GM21576 (cell line): ENCODE measurements at regions not wholly inside any gene's neighbourhood (a gene's known extent, or its start where the extent isn't known, plus 50 kb on each side); places are given as distances from the start of the nearest gene placed in this dataset.
A peak's percentile ranks its signal among the peaks of the same experiment; 100 is the strongest.

Experiments used
- ATAC-seq: cut with Tn5 transposase; IDR thresholded peaks from one replicate; pipeline ENCODE4 v1.9.1; 2021; ENCODE audit warnings: mild to moderate bottlenecking, moderate library complexity; ENCODE audit not compliant: unreplicated experiment

DNA sequence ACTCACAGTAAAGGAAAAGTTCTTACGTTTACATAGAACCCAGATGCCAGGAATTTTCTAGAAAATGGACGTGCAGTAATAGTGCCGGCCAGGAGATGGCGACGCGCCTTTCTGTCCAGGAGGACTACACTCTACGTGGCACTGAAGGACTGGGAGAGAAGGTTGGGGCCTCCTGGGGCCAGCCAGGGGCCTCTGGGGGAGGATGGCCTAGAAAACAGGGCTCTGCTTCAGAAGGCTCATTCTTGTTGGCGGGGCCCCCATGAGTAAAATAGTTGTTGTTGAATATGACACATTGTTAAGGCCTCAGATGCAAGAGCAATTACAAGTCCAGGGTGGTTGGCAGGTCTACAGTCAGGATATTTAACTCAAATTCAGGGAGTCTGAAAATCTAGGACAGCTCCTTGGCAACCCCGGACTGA lies 120.1 kb upstream of the MAX start:
- no peak for ATAC-seq

DNA sequence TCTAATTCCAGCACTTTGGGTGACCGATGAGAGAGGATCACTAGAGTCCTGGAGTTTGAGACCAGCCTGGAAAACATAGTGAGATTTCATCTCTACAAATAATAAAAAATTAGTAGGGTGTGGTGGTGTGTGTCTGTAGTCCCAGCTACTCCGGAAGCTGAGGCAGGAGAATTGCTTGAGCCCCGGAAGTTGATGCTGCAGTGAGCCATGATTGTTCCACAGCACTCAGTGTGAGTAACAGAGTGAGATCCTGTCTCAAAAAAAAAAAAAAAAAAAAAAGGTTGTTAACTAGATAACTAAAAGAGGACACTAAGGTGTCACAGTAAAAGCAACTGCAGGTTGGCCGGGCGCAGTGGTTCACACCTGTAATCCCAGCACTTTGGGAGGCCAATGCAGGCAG lies 121.3 kb upstream of the MAX start:
- ATAC-seq = no peak

DNA sequence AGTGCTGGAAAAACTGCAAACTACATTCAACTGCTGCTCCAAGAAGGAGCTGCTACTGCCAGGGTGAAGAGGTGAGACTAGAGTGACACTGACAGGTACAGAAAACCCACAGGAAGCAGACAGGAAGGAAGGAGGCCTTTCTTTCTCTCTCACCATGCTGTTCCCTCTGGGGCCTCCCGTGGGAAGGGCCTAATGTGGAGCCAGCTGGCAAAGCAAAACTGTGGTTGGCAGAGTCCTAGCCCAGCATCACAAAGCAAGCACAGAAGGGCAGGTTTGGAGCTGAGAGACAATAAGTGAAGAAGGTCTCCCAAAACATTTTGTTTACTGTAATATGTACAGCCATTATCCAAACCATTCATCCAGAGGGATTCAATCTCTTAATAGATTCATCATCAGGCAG lies 122.5 kb upstream of the MAX start:
- ATAC-seq = no peak

DNA sequence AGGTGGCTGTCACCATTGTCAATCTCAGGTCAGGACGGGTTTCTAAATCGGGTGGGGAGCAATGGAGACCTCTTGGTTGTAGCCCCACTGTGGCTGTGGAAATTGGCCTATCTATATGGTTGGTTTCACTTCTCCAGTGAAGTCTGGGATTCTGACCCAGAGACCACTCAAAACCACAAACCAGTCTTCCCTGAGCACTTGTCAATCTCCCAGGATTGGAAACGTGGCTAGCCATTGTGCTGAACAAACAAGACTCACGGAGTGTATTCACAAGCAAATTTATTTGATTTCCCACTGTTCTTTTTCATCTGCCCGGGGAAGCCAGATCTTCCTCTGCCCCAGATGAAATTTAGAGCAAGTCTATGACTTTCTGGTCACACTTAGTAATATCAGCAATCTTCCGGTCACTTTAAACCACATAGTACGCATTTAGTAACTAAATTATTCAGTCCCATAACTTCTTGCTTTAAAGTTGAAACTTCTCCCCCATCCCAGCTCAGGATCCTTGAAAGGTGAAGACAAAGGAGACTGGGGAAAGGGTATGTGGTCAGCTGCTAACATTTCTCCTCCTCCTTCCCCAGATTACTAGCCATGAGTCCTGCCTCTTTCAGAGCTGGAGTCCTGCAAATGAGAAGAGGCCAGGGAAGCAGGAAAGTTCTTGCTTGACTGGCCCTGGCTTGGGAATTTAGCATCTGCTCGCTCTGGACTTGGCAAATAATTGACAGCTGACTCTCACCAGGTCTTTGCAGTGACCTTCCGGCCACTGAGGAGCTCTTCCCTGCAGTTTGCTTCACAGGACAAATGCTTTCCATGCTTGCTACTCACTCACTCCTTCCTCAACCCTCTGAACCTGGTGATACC lies 123.2 kb upstream of the MAX start:
- ATAC-seq = no peak

DNA sequence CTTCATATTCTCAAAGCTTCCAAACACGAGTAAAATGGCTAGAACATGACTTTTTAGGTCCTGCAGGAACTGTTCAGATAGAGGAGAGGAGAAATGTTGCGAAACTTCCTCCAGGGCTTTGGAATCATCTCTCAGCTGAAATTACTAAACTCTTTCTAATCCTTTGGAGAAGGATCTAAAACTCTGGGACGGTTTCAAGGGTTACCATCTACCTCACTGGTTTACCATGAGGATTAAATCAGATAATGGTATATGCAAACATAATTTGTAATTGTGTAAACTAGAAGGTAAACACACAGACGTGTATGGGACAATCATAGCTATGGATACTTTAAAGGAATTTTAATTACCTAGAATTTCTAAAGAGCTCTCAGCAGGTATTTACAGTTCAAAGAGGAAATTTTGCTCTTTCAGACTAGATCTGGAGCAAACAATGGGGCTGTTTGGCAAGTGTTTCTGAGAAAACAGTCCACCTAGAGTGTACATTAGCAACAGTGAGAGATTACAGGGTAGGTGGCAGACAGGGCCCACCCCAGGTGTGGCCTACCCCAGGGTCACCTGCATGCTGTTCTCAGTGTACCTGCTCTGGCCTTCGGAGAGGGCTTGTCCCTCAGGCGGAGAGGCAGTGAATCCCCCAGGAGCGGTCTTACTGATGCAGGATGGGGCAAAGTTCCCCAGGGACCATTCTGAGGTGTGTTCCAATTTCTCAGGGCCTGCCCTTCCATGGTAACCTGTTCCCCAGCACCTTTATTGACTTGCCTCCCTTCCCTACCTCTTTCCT lies 124.7 kb upstream of the MAX start:
- ATAC-seq = no peak

DNA sequence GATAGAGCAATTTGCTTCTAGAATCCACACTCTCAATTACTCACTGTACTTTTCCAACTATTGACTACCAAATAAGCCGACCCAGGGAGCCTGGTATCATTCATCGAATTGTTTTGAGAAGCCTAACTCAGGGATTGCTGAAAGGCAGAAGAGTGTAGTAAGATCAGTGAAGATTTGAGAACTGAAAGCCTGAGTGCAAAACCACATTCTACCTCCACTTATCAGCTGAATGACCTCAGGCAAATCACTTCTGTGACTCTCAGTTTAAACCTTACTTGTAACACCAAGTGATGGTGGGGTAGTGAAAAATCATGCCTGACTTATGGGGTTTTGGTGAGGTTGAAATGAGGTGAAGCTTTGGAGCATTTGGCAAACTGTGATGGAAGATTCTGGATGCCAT lies 126.1 kb upstream of the MAX start:
- ATAC-seq = peak; percentile 81

DNA sequence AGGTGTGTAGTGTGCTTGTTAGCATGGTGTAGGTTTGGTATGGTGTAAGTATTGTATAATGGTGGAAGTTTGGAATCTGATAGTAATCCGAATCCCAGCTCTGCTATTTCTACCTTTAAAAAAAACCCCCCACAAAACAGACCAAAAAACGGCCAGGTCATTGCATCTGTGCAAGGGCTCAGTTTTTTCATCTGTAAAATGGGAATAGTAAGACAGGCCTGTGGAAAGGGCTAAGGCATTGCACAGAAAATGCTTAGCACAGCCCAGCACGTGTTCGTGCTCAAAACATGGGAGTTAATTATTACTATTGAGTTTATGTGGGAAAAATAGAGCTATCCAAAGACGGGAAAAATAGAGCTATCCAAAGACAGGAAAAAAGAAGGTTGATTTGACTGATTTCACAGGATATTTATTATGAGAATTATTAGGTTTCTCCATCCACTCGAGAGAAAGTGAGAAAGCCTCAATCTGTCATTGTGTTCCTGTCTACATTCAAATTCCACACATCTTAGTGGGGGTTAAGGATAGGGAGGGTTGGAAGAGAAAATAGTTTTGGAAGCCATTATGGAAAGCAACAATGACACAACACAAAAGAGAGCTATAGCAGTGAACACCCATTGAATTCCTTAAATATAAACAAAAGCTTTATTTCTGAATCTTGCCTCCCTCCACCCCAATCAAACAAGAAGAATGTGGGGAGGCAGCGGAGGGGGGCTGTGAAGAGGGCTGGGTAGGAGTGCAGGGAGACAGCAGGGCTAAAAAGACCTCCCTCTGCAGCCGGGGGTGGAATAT lies 126.8 kb upstream of the MAX start:
- no peak for ATAC-seq

DNA sequence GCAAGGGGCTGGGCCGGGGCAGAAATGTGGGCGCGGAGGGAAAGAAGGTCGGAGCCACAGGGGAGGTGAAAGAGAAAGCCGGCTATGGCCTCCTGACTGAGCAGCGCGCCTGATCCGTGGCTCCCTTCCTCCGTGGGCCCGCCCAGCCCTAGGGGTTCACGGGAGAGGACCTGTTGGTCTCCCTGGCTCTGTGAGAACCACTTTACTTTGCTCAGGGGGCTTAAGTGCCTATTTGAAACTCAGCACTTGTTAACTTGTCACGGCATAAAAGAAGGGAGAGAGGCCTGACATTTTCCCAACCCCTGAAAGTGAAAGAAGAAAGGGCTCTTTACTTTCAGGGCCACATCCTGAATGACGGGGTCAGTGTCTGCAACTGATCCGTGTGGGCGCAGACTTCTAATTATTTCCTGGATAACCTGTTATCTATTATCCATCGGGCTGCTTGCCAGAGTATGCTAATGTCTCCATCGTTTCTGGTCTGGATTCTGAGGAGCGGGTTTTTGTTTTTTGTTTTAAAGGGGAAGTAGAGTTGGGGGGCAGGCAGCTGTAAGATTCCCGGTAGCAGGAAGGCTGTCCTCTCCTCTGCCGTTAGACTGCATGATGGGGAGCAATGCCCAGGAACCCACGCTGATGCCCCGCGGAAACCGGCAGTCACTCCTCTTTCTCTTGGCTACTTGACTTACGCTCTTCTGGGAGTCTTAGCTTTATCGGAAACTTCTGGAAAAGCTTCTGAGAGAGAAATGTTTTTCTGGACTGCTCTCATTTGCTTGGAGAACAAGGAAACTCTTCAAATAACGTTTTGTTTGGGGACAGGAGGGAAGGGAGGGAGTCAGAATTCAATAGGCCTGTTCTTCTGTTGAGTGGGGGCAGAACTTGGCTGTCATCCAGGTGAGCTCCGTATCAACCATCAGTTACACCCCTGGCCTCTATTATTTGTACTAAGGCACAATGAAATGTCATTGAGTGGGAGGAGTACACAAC lies 127.7 kb upstream of the MAX start:
- no peak for ATAC-seq

DNA sequence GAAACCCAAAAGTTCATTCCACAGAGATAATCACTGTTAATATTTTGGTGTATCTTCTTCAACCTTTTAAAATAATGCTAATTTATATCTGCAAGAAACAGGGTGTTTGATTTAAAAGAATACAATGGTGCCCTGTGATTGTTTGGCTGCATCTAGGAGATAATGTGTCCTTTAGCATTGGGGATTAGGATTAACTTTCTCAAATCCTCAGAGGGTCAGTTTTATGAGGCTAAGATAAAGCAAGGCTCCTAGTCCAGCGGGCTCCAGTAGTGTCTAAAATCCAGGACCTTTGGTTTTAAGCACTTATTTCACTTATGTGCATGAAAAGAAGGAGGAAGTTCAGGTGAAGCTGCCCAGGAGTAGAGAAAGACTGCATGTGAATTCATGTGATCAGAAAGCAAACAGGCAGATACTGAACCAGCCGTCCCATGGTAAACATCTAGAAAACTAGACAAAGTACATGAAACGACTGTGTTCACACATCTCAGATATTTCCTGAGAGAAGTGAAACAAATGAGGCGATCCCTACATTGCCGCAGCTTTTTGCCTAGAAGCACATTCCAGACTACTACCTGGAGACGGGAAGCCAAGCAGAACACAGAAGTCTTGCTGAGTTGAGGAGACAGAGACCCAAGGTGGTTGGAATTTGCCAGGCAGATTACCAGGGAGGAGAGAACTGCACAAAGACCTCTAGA lies 129.1 kb upstream of the MAX start:
- no peak for ATAC-seq

DNA sequence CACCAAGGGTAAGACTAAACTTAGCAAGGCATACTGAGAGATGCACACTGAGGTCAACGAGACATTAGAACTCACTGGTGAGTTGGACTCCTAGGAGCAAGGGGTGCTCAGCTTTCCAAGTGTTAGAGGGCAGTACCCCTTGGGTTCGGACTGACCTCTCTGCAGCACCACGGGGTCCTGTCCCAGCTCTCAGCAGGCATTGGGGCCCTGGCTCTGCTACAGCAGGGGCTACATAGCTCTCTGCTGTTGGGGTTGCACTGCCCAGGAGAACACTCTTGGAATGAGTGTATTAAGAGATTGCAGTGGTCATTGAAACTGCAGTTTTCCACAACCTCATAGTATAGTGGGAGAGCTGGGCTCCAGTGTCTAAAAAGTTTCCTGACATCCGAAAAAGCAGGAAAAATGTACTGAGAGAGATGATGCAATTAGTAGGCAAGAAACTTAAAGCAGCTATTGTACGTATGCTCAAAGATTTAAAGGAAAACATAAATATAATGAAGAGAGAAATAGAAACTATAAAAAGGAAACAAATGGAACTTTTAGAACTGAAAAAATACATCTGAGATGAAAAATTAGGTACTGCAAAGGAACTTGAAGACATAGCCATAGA lies 132.5 kb upstream of the MAX start:
- ATAC-seq = no peak

DNA sequence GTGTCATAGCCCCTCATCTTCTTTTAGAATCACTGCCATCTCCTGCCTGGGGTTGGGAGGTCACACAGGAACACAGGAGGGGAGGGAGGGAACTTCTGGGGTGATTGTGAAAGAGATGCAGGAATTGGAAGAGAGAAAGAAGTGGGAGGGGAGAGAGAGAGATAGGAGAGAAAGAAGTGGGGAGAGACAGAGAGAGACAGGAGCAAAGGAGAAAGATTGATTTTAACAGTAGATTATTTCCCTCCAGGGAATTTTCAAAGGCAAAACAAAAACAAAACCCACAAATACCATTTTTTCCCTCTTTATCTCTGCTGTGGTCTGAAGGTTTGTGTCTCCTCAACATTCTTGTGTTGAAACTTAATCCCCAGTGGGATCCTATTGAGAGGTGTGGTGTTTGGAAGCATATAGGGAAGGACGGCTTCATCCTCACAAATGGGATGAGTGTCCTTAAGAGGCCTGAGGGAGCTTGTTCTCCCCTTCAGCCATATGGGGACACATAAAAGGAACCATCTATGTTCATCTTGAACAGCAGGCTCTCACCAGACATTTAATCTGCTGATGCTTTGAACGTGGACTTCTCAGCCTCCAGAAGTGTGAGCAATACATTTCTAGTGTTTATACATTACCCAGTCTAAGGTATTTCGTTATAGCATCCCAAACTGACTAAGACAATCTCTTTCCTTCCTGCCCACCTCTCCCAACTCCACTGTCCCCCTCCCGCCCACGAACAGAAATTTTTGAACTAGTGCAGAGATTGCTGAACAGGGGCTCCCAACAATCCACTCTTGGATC lies 134.9 kb upstream of the MAX start:
- ATAC-seq = no peak

DNA sequence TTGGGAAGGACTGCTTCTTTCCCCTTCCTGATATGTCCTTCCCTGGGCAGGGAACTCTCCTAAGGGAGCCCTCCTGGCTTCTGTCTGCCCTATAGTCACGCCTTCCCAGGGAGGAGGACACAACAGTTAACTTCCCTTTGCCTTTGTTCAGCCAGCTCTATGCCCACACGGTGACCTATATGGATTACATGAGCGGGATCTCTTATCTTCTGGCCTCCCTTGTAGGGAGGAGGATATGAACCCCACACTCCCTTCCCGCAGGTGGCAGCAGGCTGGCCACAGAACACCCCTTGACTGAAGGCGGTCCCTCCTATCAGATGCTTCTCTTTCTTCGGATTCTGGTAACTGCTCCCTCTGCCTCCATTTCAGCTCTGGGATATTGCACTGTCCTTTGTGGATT lies 135.6 kb upstream of the MAX start:
- no peak for ATAC-seq

DNA sequence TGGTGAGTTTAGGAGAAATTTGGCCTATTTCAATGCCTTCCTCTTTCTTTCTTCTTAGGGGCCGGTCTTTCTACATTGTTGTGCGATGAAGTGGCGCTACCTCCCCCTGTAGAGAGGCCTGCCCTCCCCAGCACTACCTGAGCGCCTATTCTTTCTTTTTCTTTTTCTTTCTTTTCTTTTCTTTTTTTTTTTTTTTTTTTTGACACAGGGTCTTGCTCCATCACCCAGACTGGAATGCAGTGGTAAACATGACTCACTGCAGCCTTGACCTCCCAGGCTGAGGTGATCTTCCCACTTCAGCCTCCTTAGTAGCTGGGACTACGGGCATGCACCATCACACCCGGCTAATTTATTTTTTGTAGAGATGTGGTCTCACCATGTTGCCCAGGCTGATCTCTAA lies 136.1 kb upstream of the MAX start:
- ATAC-seq = no peak

DNA sequence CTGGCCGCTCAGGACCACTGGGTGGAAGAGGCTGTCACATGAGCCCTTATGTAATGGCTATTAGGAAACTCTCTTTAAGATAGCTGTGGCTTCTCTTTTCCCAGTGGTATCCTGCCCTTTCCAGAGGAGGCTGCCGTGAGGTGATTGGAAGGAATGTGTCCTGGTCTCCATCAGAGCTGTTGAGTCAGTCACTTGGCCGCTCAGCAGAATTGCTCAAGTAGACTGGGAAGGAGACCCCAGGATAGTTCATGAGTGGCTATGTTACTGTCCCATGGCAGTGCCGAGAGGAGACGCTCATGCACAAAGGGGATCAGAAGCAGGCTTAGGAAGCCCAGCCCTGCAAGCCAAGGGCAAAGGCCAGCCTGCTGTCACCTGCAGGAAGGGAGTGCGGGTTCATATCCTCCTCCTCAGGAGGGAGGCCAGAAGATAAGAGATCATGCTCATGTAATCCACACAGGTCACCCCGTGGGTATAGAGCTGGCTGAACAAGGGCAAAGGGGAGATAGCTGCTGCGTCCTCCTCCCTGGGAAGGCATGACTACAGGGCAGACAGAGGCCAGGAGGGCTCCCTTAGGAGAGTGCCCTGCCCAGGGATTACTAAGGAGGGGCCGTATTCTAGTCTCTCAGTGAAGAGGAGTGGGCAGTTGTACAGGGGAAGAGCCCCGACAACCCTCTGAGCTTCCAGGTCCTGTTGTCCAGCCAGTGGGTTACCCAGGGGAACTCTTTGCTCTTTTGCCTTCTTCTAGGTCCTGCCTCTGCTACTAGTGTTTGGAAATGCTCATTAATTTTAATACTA lies 137.0 kb upstream of the MAX start:
- ATAC-seq = no peak

DNA sequence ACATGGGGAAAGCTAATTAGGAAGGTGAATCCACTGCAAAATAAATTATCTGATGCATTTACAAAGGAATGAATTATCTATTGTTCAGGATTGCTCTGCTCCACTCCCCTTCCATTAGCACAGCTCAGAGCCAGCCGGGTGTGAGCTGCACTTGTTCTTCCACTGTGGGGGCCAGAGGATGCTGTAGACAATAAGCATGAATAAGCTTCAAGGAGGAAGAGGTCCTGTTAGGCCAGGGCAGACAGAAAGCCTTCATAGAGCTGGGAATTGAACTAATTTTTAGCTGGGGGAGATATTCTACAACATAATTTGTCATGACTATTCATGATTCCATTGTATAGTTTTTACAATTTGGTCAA lies 137.6 kb upstream of the MAX start:
- no peak for ATAC-seq

DNA sequence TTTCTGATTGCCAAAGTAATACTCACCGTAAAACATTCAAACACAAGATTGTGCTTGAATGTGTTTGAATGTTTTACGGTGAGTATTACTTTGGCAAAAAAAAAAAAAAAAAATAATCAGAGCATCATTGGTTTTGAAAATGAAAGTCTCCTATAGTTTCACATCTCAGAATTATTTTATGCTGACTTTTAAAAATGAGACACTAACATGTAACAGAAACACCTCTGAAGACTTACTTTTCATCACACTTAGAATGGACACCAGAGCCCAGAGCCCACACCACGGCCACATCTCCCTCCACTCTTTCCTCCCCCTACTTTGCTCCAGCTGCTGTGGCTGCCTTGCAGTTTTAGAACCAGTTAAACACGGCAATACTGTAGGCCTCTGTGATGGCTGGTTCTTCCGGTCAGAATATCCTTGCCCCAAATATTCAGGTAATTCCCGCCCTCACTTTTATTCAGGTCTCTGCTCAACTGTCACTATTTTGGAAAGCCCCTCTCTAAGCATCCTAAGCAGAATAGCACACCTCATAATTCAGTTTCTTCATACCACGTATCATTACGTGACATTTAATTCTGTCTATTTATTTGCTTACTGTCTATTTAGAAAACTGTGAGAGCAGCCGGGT lies 138.9 kb upstream of the MAX start:
- ATAC-seq = no peak

DNA sequence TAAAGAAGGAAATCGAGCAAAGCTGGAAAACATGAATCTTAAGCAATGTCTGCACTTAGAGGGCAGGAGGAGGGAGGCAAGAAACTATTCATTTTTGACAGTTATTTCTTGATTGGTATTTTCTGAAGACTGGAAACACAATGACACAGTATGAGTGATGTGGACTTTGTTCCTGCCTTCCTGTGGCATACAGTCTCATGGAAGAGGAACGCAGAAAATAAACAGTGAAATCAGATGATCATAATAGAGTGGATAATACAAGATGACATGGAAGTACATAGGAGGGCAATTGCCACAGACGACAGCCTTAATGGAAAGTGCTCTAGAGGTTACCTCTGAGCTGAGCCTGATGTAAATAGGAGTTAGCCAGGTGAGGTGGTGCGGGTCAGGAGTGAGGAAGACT lies 140.4 kb upstream of the MAX start:
- no peak for ATAC-seq
